ENCODE measurements at regions not wholly inside any gene's neighbourhood (a gene's known extent, or its start where the extent isn't known, plus 50 kb on each side); places are given as distances from the start of the nearest gene placed in this dataset.

GRCh38 chr18:67410075-67411070, 106.1 kb downstream of the DSEL start (continued):
- no peak for TF ChIP-seq CTCF (IDR thresholded peaks at IDR 0.05; ENCODE audit: control extremely low read depth in 1 of 3, insufficient read depth in 1 of 3, low read depth in 1 of 3, low read length in 3 of 3)
- no peak for TF ChIP-seq RBBP5 (IDR thresholded peaks at IDR 0.05; ENCODE audit: borderline replicate concordance, low read depth, low read length)
- TF ChIP-seq USF2 (IDR thresholded peaks at IDR 0.05; ENCODE audit: low read length), result no peak

Data from H1 (cell line).